Thoracic aorta (tissue), 2 donors: ENCODE measurements at regions not wholly inside any gene's neighbourhood (a gene's known extent, or its start where the extent isn't known, plus 50 kb on each side); places are given as distances from the start of the nearest gene placed in this dataset.
"Not testable (repeated sequence)": the region's sequence is repeated elsewhere in the genome, so short reads cannot be mapped to it uniquely, and the experiment has no call there.

Source experiments
- ATAC-seq: fragments of 150-250 bp; one replicate; pipeline ENCODE4 v1.8.0; 2017; ENCODE audit warnings: low read depth; ENCODE audit not compliant: insufficient number of reproducible peaks, low FRiP score
- DNase-seq: peaks from one replicate; pipeline ENCODE4 v3.0.0-alpha.2; 2020; ENCODE audit warnings: low spot score
- H3K27ac ChIP-seq, 2 donors: fragments of 200-600 bp; sonication (generic); 1 replicate in 1 of 2; 2 replicates in 1 of 2; pipeline ENCODE4 v1.5.1; 2016; ENCODE audit warnings: mild to moderate bottlenecking in 2 of 2, moderate library complexity in 2 of 2
- H3K27me3 ChIP-seq: fragments of 200-600 bp; sonication (generic); replicated peaks from 2 replicates; pipeline ENCODE4 v1.6.0; 2016; ENCODE audit warnings: mild to moderate bottlenecking; ENCODE audit not compliant: insufficient read depth
- H3K36me3 ChIP-seq: fragments of 200-600 bp; sonication (generic); one replicate; pipeline ENCODE4 v1.5.1; 2016
- H3K4me1 ChIP-seq, 2 donors: fragments of 200-600 bp; sonication (generic); 1 replicate in 1 of 2; 2 replicates in 1 of 2; pipeline versions ENCODE4 v1.5.1 to v1.6.0; 2016; ENCODE audit warnings: low read depth in 2 of 2, mild to moderate bottlenecking in 1 of 2; ENCODE audit not compliant: control insufficient read depth in 1 of 2
- H3K4me3 ChIP-seq: fragments of 200-600 bp; sonication (generic); 2 replicates; pipeline ENCODE4 v1.5.1; 2016; ENCODE audit warnings: mild to moderate bottlenecking
- H3K9me3 ChIP-seq: fragments of 200-600 bp; sonication (generic); 2 replicates; pipeline ENCODE4 v1.5.1; 2016
- CTCF ChIP-seq: fragments of 200-600 bp; sonication (generic); IDR thresholded peaks from one replicate; pipeline ENCODE4 v1.5.1; 2019; ENCODE audit warnings: antibody characterized with exemption

DNA sequence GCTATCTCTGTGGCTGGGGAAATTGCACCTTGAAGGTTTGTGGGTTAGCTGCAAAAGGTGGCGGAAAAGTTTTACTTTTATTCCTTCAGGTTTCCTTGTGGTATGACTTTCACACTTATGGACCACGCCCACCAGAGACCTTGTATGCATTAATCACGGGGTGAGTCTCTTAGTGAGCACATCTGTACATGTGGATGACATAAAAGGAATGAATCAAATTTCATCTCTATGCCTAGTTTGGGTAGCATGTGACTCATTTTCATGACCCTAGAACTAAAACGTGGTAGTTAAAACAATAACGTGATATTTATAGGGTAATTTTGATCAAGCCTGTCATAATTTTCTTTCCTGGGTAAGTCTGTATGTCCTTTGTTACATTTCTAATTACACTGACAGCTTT lies 141.7 kb downstream of the PDCD6IP start:
- ATAC-seq (no peak), DNase-seq (no peak)
- Histone ChIP-seq H3K4me1 (no peaks in the 10 kb centered on the region), H3K36me3 (no peaks in the 10 kb centered on the region), H3K9me3 (no peaks in the 10 kb centered on the region), H3K27me3 (no peaks in the 10 kb centered on the region), H3K27ac (no peak overlapping the region), H3K4me3 (no peak overlapping the region)
- no peak for TF ChIP-seq CTCF

- no peak for TF ChIP-seq CTCF
Observed at GRCh38 chr3:33940736-33941135, 142.3 kb downstream of the PDCD6IP start.

DNA sequence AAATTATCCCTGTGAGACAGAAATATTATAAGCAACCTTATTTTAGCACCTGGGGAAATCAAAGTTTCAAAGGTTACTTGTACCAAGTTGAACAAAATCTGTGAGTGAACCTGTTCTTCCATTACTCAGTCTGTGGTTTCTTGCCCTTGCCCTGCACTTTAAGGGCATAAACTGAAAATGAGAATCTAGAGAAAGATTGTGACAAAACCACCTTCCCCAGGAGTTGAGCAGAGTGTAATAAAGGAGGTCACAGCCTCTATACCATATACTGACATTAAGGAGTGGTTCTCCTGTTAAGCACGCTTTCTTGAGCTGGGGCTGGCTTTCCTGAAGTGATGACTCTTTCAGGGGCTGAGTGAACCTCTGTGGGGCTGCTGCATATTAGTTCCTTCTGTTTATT lies 143.4 kb downstream of the PDCD6IP start:
- H3K4me1 ChIP-seq: no peaks in the 10 kb centered on the region

More at GRCh38 chr3:33940736-33941135, 142.3 kb downstream of the PDCD6IP start:
- DNase-seq (no peak), ATAC-seq (no peak)
- H3K27ac ChIP-seq: no peak overlapping the region
- H3K36me3 ChIP-seq: no peaks in the 10 kb centered on the region
- no peak overlapping the region for H3K4me3 ChIP-seq
- no peaks in the 10 kb centered on the region for H3K4me1 ChIP-seq
- H3K27me3 ChIP-seq: no peaks in the 10 kb centered on the region
- H3K9me3 ChIP-seq: no peaks in the 10 kb centered on the region

GRCh38 chr3:33942483-33943150 lies 144.2 kb downstream of the PDCD6IP start:
- Histone ChIP-seq H3K4me1 (no peaks in the 10 kb centered on the region), H3K36me3 (no peaks in the 10 kb centered on the region), H3K27ac (no peak overlapping the region), H3K4me3 (no peak overlapping the region), H3K27me3 (no peaks in the 10 kb centered on the region), H3K9me3 (no peaks in the 10 kb centered on the region)
- TF ChIP-seq CTCF: no peak
- ATAC-seq (no peak), DNase-seq (no peak)

More for the DNA sequence above, 143.4 kb downstream of the PDCD6IP start:
- DNase-seq (no peak), ATAC-seq (no peak)
- Histone ChIP-seq H3K27me3 (no peaks in the 10 kb centered on the region), H3K36me3 (no peaks in the 10 kb centered on the region), H3K9me3 (no peaks in the 10 kb centered on the region), H3K27ac (no peak overlapping the region), H3K4me3 (no peak overlapping the region)
- TF ChIP-seq CTCF: no peak

DNA sequence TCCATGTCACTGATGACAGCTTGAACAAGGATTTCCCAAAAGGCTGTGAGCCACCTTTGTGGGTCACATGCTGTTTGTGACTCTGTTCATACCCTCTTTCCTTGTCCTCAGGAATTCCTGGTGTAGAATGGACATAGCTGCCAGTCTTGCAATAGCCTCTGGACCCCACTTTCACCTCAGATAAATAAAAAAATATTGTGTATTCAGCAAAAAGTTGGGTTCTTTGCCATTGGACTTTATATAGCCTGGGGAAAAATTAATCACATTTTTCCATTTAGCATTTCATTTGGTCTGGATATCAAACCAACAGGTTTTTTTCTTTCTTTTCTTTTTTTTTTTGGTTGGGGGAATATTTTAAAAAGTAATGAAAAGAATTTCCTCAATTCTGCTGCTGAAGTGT lies 144.8 kb downstream of the PDCD6IP start:
- Histone ChIP-seq H3K9me3 (no peaks in the 10 kb centered on the region), H3K4me1 (no peaks in the 10 kb centered on the region), H3K36me3 (no peaks in the 10 kb centered on the region), H3K4me3 (no peak overlapping the region), H3K27ac (no peak overlapping the region), H3K27me3 (no peaks in the 10 kb centered on the region)
- TF ChIP-seq CTCF: no peak
- no peak for ATAC-seq
- no peak for DNase-seq

GRCh38 chr3:33946612-33947011 lies 148.2 kb downstream of the PDCD6IP start:
- ATAC-seq, H3K4me1 ChIP-seq, H3K9me3 ChIP-seq, H3K27ac ChIP-seq, H3K27me3 ChIP-seq, H3K4me3 ChIP-seq, H3K36me3 ChIP-seq, DNase-seq: not testable (repeated sequence)
